HG02943 (cell line): ENCODE measurements at regions not wholly inside any gene's neighbourhood (a gene's known extent, or its start where the extent isn't known, plus 50 kb on each side); places are given as distances from the start of the nearest gene placed in this dataset.
A peak's percentile ranks its signal among the peaks of the same experiment; 100 is the strongest.
"Not testable (repeated sequence)": the region's sequence is repeated elsewhere in the genome, so short reads cannot be mapped to it uniquely, and the experiment has no call there.

Experiments used
- ATAC-seq: cut with Tn5 transposase; IDR thresholded peaks from one replicate; pipeline ENCODE4 v1.9.1; 2021; ENCODE audit warnings: mild to moderate bottlenecking, low read depth, moderate library complexity; ENCODE audit not compliant: unreplicated experiment

DNA sequence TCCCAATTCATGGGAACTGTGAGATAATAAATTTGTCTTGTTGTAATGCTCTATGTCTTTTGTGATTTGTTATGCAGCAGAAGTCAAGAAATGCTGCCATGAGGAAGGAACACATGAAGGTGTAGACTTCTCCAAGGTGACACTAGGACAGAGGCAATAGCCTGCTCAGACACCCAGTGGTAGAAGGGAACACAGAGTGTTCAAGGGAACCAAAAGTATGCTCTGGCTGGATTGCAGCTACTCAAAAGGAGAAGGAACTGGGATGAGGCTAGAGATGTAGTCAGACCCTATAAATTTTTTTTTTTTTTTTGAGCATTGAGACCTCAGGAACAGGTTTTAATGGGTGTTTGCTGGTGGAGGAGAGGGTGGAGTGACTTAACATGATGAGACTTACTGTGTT is 232.5 kb downstream of the PARP8 start:
- no peak for ATAC-seq

- ATAC-seq, result no peak
Observed at GRCh38 chr5:50900952-50901510, 234.6 kb downstream of the PARP8 start.

DNA sequence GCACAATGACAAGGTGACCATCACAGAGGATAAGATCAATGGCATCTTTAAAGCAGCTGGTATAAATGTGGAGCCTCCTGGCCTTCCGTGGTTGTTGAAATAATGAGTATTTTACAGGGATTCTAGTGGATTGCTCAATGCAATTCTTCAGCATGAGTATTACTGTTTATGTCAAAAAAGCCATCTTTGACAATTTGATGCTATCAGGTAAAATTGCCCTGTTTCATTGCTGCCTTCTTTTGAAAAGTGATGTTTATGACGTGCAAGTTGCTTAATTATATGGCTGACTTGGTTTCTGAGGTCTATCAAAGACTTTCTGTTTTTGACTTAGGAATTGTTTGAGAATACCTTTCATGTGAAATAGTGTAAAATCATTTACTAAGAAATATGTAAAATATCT is 237.2 kb downstream of the PARP8 start:
- ATAC-seq, result no peak

GRCh38 chr5:50905996-50906570 is 239.6 kb downstream of the PARP8 start:
- ATAC-seq, result no peak

DNA sequence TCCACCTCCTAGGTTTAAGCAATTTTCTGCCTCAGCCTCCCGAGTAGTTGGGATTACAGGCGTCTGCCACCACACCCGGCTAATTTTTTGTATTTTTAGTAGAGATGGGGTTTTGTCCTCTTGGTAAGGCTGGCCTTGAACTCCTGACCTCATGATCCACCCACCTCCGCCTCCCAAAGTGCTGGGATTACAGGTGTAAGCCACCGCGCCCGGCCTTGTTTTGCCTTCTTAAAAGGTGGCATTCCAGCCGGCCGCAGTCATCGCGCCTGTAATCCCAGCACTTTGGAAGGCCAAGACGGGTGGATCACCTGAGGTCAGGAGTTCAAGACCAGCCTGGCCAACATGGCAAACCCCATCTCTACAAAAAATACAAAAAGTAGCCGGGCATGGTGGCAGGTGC is 253.7 kb downstream of the PARP8 start:
- ATAC-seq, result not testable (repeated sequence)

- no peak for ATAC-seq
Observed at GRCh38 chr5:50921366-50922133, 255.1 kb downstream of the PARP8 start.

GRCh38 chr5:50922134-50922941 is 255.9 kb downstream of the PARP8 start:
- ATAC-seq, result peak; percentile 83

DNA sequence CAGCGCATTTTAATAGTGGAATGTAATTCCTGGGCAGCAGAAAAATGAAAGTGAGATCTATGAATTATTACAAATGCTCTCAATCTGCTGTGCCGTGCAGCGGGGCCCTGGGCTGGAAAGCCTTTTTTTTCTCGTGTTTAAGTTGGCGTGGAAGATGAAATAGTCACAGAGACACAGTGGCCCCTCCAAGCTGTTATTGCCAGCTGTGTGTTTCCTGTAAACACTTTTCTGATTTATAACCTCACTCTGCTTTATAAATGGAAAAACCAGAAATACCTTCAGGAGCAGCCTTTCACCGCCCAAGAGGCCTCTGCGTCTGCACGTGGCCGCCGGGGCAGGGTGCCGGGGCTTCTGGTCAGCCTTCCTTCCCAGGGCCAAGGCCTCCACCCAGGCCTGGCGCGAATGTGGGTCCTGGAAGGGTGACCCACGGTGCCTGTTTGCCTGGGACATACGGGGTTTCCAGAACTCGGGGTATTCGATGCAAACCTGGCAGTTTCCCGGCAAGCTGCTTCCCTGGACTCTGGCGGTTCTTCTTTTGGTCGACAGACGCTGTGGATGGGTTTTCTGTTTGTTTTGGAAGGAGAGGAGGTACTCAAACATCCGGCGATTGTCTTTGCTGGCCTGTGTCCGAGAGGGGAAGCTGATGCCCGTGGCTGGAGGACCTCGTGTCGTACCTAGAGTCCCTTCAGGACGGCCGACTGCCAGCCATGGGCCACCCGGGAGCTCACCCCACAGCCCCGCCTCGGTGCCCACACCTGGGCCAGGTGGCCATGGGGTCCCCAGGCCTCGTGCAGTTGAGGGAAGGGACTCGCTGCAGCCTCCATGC is 256.7 kb downstream of the PARP8 start:
- ATAC-seq, result peak; percentile 20

- ATAC-seq, result no peak
Observed at GRCh38 chr5:50923768-50924494, 257.5 kb downstream of the PARP8 start.

- ATAC-seq, result no peak
Observed at GRCh38 chr5:50927953-50928352, 261.5 kb downstream of the PARP8 start.

GRCh38 chr5:50929174-50929573 is 262.7 kb downstream of the PARP8 start:
- ATAC-seq, result no peak

DNA sequence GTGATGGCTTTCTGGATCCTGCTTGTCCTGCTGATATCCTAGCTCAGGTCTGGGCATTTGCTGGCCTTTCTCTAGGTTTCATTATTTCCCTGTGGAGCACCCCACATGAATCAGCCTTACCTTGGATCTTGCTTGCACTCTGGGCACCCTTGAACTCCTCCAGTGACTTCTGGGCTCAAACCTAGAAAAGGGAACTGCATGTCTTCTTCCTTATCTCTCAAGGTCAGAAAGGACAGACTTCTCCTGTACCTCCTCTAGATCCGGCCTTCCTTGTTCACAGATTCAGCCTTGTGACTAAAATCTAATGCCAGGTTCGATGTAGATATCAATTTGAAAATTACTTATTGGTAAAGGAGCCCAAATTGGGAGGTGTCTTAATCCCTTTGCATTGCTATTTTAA is 267.9 kb downstream of the PARP8 start:
- no peak for ATAC-seq

DNA sequence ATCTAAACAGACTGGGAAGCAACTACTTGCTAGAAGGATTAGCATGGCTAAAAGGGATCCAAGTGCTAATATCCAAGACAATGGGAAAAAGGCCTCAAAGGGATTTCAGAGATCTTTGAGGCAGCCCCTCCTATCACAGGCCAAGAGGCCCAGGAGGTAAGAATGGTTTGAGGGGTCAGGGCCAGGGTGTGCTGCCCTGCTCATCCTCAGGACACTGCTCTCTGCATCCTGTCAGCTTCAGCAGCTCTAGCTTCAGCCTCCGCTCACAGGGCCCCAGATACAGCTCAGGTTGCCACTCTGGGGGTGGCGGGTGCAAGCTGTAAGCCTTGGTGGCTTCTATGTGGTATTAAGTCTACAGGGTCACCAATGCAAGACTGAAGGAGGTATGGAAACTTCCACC is 278.7 kb downstream of the PARP8 start:
- ATAC-seq, result no peak

GRCh38 chr5:50947906-50948683 is 281.7 kb downstream of the PARP8 start:
- ATAC-seq, result no peak

GRCh38 chr5:50953290-50953689 is 286.9 kb downstream of the PARP8 start:
- no peak for ATAC-seq

DNA sequence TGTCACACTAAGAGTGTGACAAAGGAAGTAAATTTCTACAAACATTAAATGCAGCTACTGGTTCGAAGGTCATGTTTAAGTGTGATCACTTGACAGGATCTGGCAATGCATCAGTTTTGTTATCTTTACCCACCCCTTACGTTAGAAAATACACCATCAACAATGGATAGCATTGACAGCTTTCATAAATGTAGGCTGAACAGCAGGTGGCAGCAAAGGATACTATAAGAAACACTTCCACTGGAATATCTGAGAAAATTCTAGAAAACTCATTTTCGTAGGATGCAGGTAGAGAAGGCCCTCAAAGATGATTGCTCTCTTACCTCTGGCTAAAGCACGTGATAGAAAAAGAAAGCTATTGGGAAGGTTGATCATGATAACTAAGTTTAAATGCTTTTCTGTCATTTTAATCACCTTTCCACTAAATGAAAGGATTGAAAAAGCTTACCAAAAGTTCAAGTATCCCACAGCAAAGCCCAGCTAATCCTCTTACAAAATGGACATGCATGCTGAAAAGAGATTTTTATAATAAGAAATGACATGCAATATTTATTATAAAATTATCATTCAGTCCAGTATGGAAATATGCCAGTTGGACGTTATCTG is 292.5 kb downstream of the PARP8 start:
- ATAC-seq, result no peak

DNA sequence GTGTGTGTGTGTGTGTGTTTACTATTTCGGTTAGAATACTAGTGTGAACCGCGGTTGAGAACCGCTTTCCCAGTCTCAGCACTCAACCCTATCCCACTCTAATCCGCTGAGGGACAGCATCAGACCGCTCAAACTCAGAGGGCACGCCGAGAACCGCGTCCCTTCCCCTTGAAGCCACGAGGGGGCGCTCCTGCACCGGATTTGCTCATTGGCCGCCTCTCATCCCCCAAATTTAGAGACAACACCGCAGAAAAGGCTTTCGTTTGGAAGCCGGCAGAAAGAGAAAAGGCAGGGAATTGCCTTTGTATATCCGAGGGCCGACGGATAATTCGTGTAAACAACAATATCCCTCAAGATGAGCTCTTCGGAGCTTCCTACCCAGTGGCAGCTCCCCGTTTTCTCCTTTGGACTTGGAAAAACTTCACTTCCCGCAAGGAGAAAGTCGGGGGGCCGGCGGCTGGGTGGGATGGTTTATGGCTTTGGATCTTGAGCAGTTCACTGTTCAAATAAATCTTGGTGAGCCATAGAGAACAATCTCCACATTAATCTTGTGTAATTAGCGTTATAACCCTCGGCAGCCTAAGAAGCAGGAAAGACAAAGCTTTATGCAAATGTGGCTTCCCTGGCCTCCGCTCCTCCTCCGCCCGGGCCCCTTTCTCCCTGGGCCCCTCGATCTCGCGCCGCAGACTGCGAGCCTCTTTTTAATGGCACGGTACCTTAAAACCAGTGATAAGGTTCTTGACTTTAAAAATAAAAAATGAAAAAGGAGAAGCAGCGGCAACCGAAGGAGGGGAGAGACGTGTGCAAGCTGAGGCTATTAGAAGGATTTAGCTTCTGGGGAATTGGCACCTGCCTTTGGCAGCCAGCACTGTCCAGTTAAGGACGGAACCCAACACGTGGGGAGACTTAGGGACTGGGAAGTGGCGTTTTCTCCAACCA is 296.8 kb downstream of the PARP8 start:
- peak; percentile 79 for ATAC-seq
